ENCODE measurements at regions not wholly inside any gene's neighbourhood (a gene's known extent, or its start where the extent isn't known, plus 50 kb on each side); places are given as distances from the start of the nearest gene placed in this dataset.

DNA sequence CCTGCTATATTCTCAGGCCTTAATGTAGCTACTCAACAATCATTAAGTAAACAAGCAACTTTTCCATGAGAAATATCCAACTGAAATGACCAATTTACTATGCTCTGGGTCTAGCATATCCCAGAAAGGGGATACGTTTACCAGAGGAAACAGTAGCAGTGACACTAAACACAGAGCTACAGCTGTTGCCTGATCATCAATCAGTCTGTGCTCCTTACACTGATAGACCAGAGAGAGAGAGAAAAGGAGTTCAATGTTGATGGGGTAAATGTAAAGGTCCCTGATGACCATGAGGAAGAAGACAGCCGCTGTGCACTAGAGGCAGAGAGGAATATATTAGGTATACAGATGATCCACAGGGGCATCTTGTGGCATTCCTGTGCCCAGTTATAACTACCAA lies 397.2 kb upstream of the USP15 start:
- no peak overlapping the region for H3K4me3 ChIP-seq (ENCODE audit: low read depth, low read length)

DNA sequence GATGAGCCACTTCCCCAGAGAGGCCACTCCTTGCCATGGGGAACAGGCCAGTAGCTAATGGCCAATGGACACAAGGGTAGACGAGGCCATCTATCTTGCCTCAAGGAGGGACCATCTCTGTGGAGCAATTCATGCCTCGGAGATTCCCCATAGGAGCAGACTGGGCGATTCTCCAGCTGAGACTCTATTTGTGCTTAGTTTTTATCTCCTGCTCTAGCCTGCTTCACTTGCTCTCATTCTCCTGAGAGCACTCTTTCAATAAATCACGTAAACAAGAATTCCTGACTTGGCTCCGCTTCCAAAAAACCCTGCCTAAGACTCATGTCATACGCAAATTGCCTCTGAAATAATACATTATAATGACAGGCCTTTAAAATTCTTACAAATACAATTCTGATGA lies 396.4 kb upstream of the USP15 start:
- no peak overlapping the region for H3K4me3 ChIP-seq (ENCODE audit: low read depth, low read length)
- TF ChIP-seq CTCF (IDR thresholded peaks at IDR 0.05; ENCODE audit: insufficient read depth, low read depth, low read length) = no peak
- DNase-seq (ENCODE audit: low read depth) = no peak

More for the DNA sequence above, 397.2 kb upstream of the USP15 start:
- no peak for DNase-seq (ENCODE audit: low read depth)
- no peak for TF ChIP-seq CTCF (IDR thresholded peaks at IDR 0.05; ENCODE audit: insufficient read depth, low read depth, low read length)

GRCh38 chr12:61869796-61870195 lies 390.4 kb upstream of the USP15 start:
- H3K4me3 ChIP-seq (ENCODE audit: low read depth, low read length) = no peak overlapping the region
- DNase-seq (ENCODE audit: low read depth) = no peak
- TF ChIP-seq CTCF (IDR thresholded peaks at IDR 0.05; ENCODE audit: insufficient read depth, low read depth, low read length) = no peak

GRCh38 chr12:61870658-61871484 lies 389.3 kb upstream of the USP15 start:
- no peak overlapping the region for H3K4me3 ChIP-seq (ENCODE audit: low read depth, low read length)
- no peak for TF ChIP-seq CTCF (IDR thresholded peaks at IDR 0.05; ENCODE audit: insufficient read depth, low read depth, low read length)
- no peak for DNase-seq (ENCODE audit: low read depth)

- DNase-seq (ENCODE audit: low read depth) = no peak
- no peak overlapping the region for H3K4me3 ChIP-seq (ENCODE audit: low read depth, low read length)
- no peak for TF ChIP-seq CTCF (IDR thresholded peaks at IDR 0.05; ENCODE audit: insufficient read depth, low read depth, low read length)
Measured at GRCh38 chr12:61871485-61871810, 388.8 kb upstream of the USP15 start.

DNA sequence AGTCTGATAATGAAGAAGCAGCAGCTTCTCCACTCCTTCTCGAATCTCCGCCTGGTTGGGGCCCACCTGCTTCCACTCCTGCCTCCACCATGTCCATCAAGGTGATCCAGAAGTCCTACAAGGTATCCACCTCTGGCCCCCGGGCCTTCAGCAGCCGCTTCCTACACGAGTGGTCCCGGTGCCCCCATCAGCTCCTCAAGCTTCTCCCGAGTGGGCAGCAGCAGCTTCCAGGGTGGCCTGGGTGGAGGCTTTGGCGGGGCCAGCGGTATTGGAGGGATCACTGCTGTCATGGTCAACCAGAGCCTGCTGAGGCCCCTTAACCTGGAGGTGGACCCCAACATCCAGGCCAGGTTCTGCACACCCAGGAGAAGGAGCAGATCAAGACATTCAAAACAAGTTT lies 381.0 kb upstream of the USP15 start:
- DNase-seq (ENCODE audit: low read depth) = no peak
- no peak overlapping the region for H3K4me3 ChIP-seq (ENCODE audit: low read depth, low read length)
- no peak for TF ChIP-seq CTCF (IDR thresholded peaks at IDR 0.05; ENCODE audit: insufficient read depth, low read depth, low read length)

GRCh38 chr12:61880186-61880585 lies 380.0 kb upstream of the USP15 start:
- no peak for TF ChIP-seq CTCF (IDR thresholded peaks at IDR 0.05; ENCODE audit: insufficient read depth, low read depth, low read length)
- DNase-seq (ENCODE audit: low read depth) = no peak
- H3K4me3 ChIP-seq (ENCODE audit: low read depth, low read length) = no peak overlapping the region
